ENCODE measurements at regions not wholly inside any gene's neighbourhood (a gene's known extent, or its start where the extent isn't known, plus 50 kb on each side); places are given as distances from the start of the nearest gene placed in this dataset.

DNA sequence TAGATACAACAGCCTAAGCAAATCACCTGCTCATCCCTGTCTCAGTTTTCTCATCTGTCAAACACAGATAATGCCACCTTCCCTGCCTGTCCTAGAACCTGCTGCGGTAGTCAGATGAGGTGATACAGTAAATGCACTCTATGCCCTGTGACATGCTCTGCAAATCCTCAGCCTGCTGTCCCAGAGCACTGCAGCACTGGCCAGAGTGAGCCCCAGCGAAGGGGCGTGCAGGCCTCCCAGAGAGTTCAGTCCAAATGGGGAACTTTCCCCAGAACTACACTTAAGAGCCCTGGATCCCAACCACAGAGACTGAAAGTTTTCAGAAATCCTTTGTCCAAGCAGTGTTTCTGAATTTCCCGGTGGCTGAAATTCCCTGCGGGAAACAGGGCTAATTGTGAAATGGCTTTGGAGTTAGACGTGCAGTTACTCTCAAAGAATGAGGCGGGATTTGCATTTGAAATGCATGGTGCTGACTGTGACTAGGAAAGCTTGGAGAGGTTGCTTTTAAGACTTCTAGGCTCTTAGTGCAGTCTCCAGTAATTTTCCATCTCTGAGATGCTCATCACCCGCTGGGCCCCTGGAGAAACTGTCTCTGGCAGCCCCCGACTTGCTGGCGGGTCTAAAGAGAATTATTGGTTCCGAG is 206.5 kb upstream of the AJAP1 start:
- no peak overlapping the region for H3K27ac ChIP-seq (ENCODE audit: low read depth, low read length)
- TF ChIP-seq CTCF (IDR thresholded peaks at IDR 0.05; ENCODE audit: extremely low read depth, low read depth, low read length), result no peak
- no peaks in the 10 kb centered on the region for H4K20me1 ChIP-seq (ENCODE audit: insufficient read depth, low read length)
- H3K4me1 ChIP-seq (ENCODE audit: insufficient read depth, low read length), result no peaks in the 10 kb centered on the region
- H3K9me3 ChIP-seq (ENCODE audit: low read depth, low read length), result peaks cover 3% of the 10 kb centered on the region
- H3K79me2 ChIP-seq (ENCODE audit: insufficient read depth, low read length), result no peaks in the 10 kb centered on the region
- no peak for DNase-seq (ENCODE audit: insufficient read length, low spot score, missing footprints)
- H3K36me3 ChIP-seq (ENCODE audit: insufficient read depth, low read length), result no peaks in the 10 kb centered on the region
- H3K27me3 ChIP-seq (ENCODE audit: insufficient read depth, low read length), result no peaks in the 10 kb centered on the region
- H2AFZ ChIP-seq (ENCODE audit: low read length), result no peak overlapping the region
- no peak overlapping the region for H3K4me3 ChIP-seq (ENCODE audit: insufficient read depth, low read length)
- H3K4me2 ChIP-seq (ENCODE audit: insufficient read depth, low read length), result no peak overlapping the region

- Histone ChIP-seq H3K79me2 (ENCODE audit: insufficient read depth, low read length) (no peaks in the 10 kb centered on the region), H3K27ac (ENCODE audit: low read depth, low read length) (no peak overlapping the region), H3K4me1 (ENCODE audit: insufficient read depth, low read length) (no peaks in the 10 kb centered on the region), H4K20me1 (ENCODE audit: insufficient read depth, low read length) (no peaks in the 10 kb centered on the region), H3K4me3 (ENCODE audit: insufficient read depth, low read length) (no peak overlapping the region), H3K9me3 (ENCODE audit: low read depth, low read length) (no peaks in the 10 kb centered on the region), H3K36me3 (ENCODE audit: insufficient read depth, low read length) (no peaks in the 10 kb centered on the region), H2AFZ (ENCODE audit: low read length) (no peak overlapping the region), H3K4me2 (ENCODE audit: insufficient read depth, low read length) (no peak overlapping the region), H3K27me3 (ENCODE audit: insufficient read depth, low read length) (no peaks in the 10 kb centered on the region)
- no peak for DNase-seq (ENCODE audit: insufficient read length, low spot score, missing footprints)
- TF ChIP-seq CTCF (IDR thresholded peaks at IDR 0.05; ENCODE audit: extremely low read depth, low read depth, low read length), result no peak
These were observed 204.4 kb upstream of the AJAP1 start for GRCh38 chr1:4449972-4450371.

- no peaks in the 10 kb centered on the region for H4K20me1 ChIP-seq (ENCODE audit: insufficient read depth, low read length)
- H3K27ac ChIP-seq (ENCODE audit: low read depth, low read length), result no peak overlapping the region
- H3K4me3 ChIP-seq (ENCODE audit: insufficient read depth, low read length), result no peak overlapping the region
- no peaks in the 10 kb centered on the region for H3K9me3 ChIP-seq (ENCODE audit: low read depth, low read length)
- H2AFZ ChIP-seq (ENCODE audit: low read length), result no peak overlapping the region
- no peaks in the 10 kb centered on the region for H3K36me3 ChIP-seq (ENCODE audit: insufficient read depth, low read length)
- H3K27me3 ChIP-seq (ENCODE audit: insufficient read depth, low read length), result no peaks in the 10 kb centered on the region
- no peaks in the 10 kb centered on the region for H3K4me1 ChIP-seq (ENCODE audit: insufficient read depth, low read length)
- no peaks in the 10 kb centered on the region for H3K79me2 ChIP-seq (ENCODE audit: insufficient read depth, low read length)
- no peak overlapping the region for H3K4me2 ChIP-seq (ENCODE audit: insufficient read depth, low read length)
- no peak for TF ChIP-seq CTCF (IDR thresholded peaks at IDR 0.05; ENCODE audit: extremely low read depth, low read depth, low read length)
- DNase-seq (ENCODE audit: insufficient read length, low spot score, missing footprints), result no peak
These were observed 201.7 kb upstream of the AJAP1 start for GRCh38 chr1:4452701-4453100.

DNA sequence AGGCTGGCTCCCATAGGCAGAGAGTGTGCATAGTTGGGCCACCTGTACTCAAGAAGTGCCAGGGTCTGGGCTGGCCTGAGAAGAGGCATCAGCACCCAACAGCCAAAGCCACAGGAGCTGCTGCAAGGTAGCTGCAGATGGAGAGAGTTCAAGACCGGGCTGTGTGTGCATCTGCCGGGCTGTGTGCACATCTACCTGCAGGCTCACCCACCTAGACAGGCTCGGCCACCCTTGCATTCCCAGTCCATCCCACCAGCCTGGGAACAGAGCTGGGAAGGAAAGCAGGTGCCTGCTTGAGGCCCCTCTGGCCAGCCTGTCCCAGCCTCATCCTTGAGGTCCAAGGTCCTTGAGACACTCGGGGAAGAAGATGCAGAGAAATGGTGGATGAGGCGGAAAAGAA is 194.4 kb upstream of the AJAP1 start:
- no peak for DNase-seq (ENCODE audit: insufficient read length, low spot score, missing footprints)
- Histone ChIP-seq H3K4me2 (ENCODE audit: insufficient read depth, low read length) (no peak overlapping the region), H3K79me2 (ENCODE audit: insufficient read depth, low read length) (no peaks in the 10 kb centered on the region), H4K20me1 (ENCODE audit: insufficient read depth, low read length) (no peaks in the 10 kb centered on the region), H2AFZ (ENCODE audit: low read length) (no peak overlapping the region), H3K9me3 (ENCODE audit: low read depth, low read length) (no peaks in the 10 kb centered on the region), H3K36me3 (ENCODE audit: insufficient read depth, low read length) (no peaks in the 10 kb centered on the region), H3K4me3 (ENCODE audit: insufficient read depth, low read length) (no peak overlapping the region), H3K4me1 (ENCODE audit: insufficient read depth, low read length) (no peaks in the 10 kb centered on the region), H3K27ac (ENCODE audit: low read depth, low read length) (no peak overlapping the region), H3K27me3 (ENCODE audit: insufficient read depth, low read length) (no peaks in the 10 kb centered on the region)
- no peak for TF ChIP-seq CTCF (IDR thresholded peaks at IDR 0.05; ENCODE audit: extremely low read depth, low read depth, low read length)

Data from osteoblast (primary cell).